T-helper 2 cell treated with Interferon-gamma antibody and Interleukin-4, amounts not matched to agents 100 ng/mL and 5 ng/mL, for 36 hours (primary cell): ENCODE measurements at regions not wholly inside any gene's neighbourhood (a gene's known extent, or its start where the extent isn't known, plus 50 kb on each side); places are given as distances from the start of the nearest gene placed in this dataset.

Experiments
- intact Hi-C: fragments of 100-400 bp; cut with micrococcal nuclease; formaldehyde crosslinking; loops from one replicate; pipeline ENCODE4 v1.15.1; 2023

DNA sequence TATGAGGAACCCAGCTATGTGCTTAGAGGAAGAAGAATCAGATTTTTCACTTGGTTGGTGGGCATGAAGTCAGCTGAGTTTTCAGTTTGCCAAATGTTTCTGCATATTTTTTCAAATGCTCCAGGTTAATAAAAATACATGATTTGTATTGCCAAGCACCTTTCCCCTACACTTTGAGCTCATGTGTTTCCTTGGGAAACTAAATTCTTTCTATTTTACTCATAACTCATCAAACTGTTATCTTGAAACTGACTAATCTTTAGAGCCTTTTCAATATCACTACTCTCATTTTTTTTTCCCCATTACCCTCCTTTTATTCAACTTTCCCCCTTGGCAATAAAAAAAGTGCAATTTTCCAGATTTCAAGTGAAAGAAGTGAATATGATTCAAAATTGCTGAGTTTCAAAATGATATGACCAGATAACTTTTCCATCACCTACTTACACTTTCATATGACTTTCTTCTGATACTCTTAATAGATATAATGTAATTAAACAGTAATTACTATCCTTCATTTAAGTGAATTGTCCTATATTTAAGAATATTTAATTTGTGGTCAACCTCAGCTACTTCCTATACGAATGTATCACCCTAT, 91.9 kb upstream of the SOX6 start:
- intact Hi-C loops: no loop called here

GRCh38 chr11:16441461-16441860, 85.1 kb upstream of the SOX6 start:
- intact Hi-C loops: no loop called here

GRCh38 chr11:16440136-16440535, 83.8 kb upstream of the SOX6 start:
- intact Hi-C loops: no loop called here

DNA sequence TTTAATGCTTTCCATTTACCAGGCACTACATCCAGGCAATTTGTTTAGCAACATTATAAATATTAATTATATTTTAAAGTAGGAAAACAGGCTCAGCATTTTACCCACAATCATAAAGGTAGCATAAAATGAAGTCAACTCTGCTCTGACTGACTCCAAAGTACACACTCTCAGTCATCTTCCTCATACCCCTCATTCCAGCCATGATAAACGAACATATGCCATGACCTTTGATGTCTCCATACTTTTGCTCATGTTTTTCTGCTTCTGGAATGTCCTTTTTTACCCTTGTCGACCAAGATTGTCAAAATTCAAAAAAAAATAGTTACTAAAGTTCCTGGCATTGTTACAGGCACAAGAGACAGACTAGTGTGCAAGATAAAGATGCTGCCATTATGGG, 77.7 kb upstream of the SOX6 start:
- intact Hi-C loops: no loop called here

GRCh38 chr11:16430674-16431073, 74.3 kb upstream of the SOX6 start:
- intact Hi-C loops: no loop called here

DNA sequence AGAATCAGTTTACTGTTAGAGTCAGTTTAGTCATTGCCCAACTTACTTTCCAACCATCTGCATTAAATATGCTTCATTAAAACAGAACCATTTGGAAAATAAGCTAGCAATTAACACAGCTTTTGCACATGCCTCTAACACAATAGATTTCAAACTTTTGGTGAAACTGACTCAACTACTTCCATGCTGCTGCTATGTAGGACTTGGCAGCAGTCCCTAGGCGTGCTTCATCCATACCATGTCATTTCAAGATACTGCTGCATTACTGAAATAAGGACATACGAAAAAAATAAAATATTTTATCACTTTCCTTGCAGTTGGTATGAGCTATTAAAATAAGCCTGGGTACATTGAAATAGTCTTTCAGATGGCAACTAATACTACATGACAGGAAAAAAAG, 65.5 kb upstream of the SOX6 start:
- intact Hi-C loops: no loop called here

GRCh38 chr11:16418428-16419097, 62.2 kb upstream of the SOX6 start:
- intact Hi-C loops: no loop called here

- intact Hi-C loops: no loop called here
These were observed 56.3 kb upstream of the SOX6 start for GRCh38 chr11:16412525-16413172.

GRCh38 chr11:16410479-16410878, 54.1 kb upstream of the SOX6 start:
- intact Hi-C loops: no loop called here

DNA sequence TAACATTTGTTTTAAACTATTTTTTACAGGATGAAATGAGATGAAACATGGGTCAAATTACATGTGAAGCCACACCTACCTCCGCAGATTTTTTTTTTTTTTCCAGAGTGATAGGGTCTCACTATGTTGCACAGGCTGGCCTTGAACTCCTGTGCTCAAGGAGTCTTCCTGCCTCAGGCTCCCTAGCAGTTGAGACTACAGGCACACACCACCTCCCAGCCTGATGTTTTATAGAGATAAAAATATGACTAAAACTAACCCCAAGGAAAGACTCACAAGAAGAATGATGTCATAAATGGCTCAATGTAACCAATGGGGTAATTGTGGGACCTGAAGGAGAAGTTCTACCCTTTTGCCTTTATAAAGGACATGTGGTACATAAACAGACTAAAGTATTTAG, 52.3 kb upstream of the SOX6 start:
- intact Hi-C loops: no loop called here

GRCh38 chr11:16406226-16406625, 49.9 kb upstream of the SOX6 start:
- intact Hi-C loops: no loop called here
